ENCODE measurements at regions not wholly inside any gene's neighbourhood (a gene's known extent, or its start where the extent isn't known, plus 50 kb on each side); places are given as distances from the start of the nearest gene placed in this dataset.

DNA sequence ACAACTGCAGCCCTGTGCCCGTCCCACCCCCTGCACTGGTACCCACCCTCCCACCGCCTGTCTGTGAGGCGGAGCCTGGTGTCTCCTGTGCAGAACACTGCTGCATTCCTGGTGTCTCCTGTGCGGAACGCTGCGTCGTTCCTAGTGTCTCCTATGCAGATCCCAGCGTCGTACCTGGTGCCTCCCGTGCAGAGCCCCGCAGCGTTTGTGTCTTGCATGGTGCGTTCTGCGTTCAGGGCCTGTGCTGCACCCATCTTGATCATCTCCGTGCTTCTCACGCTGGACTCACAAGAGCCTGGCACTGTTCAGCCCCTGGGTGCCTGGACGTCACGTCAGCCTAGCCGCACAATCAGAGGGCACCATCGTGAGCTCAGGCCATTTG is 248.6 kb upstream of the SALL3 start:
- no peak for TF ChIP-seq FOXK2 (IDR thresholded peaks at IDR 0.05)
- no peak for TF ChIP-seq BHLHE40 (IDR thresholded peaks at IDR 0.05; ENCODE audit: borderline replicate concordance)
- TF ChIP-seq SUZ12 (IDR thresholded peaks at IDR 0.05) = no peak
- TF ChIP-seq, protein P1, sequence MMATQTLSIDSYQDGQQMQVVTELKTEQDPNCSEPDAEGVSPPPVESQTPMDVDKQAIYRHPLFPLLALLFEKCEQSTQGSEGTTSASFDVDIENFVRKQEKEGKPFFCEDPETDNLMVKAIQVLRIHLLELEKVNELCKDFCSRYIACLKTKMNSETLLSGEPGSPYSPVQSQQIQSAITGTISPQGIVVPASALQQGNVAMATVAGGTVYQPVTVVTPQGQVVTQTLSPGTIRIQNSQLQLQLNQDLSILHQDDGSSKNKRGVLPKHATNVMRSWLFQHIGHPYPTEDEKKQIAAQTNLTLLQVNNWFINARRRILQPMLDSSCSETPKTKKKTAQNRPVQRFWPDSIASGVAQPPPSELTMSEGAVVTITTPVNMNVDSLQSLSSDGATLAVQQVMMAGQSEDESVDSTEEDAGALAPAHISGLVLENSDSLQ (IDR thresholded peaks at IDR 0.05) = no peak
- no peak for TF ChIP-seq LEF1 (IDR thresholded peaks at IDR 0.05; ENCODE audit: borderline replicate concordance)
- no peak for TF ChIP-seq L3MBTL2 (conservative IDR thresholded peaks at IDR 0.05)
- TF ChIP-seq ARNT (IDR thresholded peaks at IDR 0.05) = no peak
- TF ChIP-seq FOXA1 (IDR thresholded peaks at IDR 0.05) = no peak
- no peak for TF ChIP-seq FOXM1 (IDR thresholded peaks at IDR 0.05; ENCODE audit: borderline replicate concordance)
- TF ChIP-seq CTBP1 (IDR thresholded peaks at IDR 0.05; ENCODE audit: borderline replicate concordance) = no peak
- no peak for TF ChIP-seq TARDBP (IDR thresholded peaks at IDR 0.05)
- TF ChIP-seq ZNF384 (IDR thresholded peaks at IDR 0.05) = no peak
- TF ChIP-seq NFRKB (IDR thresholded peaks at IDR 0.05) = no peak
- TF ChIP-seq HDGF (IDR thresholded peaks at IDR 0.05; ENCODE audit: borderline replicate concordance) = no peak
- no peak for TF ChIP-seq SP1 (IDR thresholded peaks at IDR 0.05)
- no peak for TF ChIP-seq ELF4 (IDR thresholded peaks at IDR 0.05)
- POLR2A ChIA-PET = no interaction called here
- CTCF ChIA-PET = no interaction called here
- no peak for DNase-seq (ENCODE audit: extremely low spot score)

DNA sequence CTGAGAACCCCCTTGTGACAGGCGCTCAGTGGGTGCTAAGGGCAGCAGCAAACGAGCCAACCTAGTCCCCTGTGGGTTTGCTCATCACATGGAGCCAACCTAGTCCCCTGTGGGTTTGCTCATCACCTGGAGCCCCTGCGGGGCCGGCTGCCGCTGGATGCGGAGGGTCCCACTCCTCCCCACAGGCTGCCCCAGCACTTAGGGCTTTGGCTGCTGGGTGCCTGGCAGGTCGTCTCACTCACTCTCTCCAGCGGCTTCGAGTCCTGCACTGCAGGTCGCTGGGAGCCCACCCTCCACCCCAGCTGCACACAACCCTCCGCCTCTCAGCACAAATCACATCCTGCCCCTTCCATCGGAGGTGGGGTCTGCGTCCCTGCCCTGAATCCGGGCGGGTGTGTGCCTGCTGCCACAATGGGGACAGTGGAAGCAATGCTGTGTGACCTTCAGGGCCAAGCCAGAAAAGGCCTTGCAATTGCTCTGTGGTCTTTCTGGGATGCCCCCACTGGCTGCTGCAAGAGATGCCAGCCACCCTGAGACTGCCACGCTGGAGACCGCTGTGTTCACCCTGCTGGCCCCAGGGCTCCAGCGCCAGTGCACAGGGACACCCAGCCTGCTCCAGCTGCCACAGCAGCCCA is 248.1 kb upstream of the SALL3 start:
- no peak for TF ChIP-seq FOXK2 (IDR thresholded peaks at IDR 0.05)
- TF ChIP-seq TARDBP (IDR thresholded peaks at IDR 0.05) = no peak
- no peak for TF ChIP-seq L3MBTL2 (conservative IDR thresholded peaks at IDR 0.05)
- CTCF ChIA-PET = no interaction called here
- no peak for DNase-seq (ENCODE audit: extremely low spot score)
- POLR2A ChIA-PET = no interaction called here

DNA sequence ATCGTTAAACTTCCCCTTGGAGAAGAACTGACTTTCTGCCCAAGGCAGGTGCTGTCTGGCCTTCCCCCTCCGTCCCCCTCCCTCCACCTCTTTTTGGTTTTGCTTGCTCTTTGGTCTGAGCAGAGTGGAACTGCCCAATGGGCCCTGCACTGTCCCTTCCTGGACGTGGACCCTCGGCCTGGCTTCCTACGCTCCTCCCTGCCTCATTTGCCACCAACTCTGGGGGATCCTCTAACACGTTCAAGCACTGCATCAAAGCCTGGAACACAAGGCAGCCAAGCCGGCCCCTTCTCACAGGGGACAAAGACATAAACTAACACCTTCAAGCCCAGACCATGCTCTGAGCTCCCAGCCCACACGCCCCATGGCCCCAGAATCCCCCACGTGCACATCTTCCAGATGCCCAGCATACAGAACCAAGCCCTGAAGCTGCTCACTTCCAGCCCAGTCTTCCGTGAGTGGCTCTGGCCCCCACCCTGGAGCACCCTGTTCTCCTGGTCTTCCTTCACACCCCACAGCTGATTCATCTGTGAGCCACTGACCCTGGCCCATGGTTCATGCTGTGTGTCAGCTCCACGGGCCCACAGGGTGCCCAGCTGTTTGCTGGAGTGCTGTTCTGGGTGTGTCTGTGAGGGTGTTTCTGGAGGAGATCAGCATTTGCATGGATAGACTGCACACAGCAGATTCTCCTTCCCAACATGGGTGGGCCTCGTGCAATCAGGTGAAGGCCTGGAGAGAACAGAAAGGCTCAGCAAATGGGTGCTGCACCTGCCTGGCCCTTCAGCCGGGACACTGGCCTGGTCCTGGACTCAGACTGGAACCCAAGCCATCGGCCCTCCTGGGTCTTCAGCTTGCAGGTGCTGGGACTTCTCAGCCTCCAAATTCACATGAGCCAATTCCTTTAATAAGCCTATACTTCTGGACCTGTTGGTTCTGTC is 247.1 kb upstream of the SALL3 start:
- no peak for DNase-seq (ENCODE audit: extremely low spot score)
- ChIA-PET POLR2A (no interaction called here), CTCF (no interaction called here)
- no peak for TF ChIP-seq FOXM1 (IDR thresholded peaks at IDR 0.05; ENCODE audit: borderline replicate concordance)
- TF ChIP-seq SP1 (IDR thresholded peaks at IDR 0.05) = no peak
- TF ChIP-seq SUZ12 (IDR thresholded peaks at IDR 0.05) = no peak
- no peak for TF ChIP-seq ZNF384 (IDR thresholded peaks at IDR 0.05)
- no peak for TF ChIP-seq TARDBP (IDR thresholded peaks at IDR 0.05)
- TF ChIP-seq LEF1 (IDR thresholded peaks at IDR 0.05; ENCODE audit: borderline replicate concordance) = no peak

DNA sequence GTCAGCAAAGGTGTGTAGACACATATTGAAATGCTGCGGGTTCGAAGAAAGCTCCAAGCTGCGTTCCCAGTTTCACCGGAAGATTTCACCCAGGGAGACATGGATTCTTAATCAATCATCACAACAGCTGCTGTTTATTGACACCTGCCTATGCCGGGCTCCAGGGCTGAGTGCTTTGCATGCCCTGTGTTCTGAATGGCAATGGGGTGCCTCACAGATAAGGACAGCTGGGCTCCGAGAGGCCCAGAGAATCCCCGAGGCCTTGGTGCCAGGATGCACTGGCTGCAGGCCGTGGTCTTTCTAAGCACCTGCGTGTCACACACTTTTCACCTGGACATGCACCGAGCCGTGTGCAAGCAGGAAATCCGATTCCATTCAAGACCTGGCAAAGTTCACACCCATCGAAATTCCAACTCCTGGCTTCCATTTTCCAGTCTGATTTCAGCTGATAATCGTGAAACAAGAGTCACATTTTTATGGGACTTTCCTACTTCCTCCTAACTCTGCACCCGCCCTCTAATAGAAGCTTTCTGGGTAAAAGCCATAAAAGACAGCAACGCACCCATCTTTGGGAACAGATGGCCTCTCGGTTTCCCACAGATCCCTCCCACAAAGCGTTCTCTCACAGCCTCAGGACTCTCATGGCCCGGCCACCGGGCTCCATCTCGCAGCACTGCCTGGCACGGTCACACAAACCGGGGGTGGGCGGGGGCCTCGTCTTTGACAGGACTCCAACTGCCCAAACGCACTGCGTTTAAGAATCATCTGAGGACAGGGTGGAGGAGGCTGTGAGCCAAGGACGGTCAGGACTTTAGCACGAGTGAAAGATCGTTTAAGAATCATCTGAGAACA is 245.6 kb upstream of the SALL3 start:
- no peak for DNase-seq (ENCODE audit: extremely low spot score)
- POLR2A ChIA-PET = no interaction called here
- CTCF ChIA-PET = no interaction called here
- no peak for TF ChIP-seq ELF4 (IDR thresholded peaks at IDR 0.05)
- no peak for TF ChIP-seq SUZ12 (IDR thresholded peaks at IDR 0.05)
- no peak for TF ChIP-seq SP1 (IDR thresholded peaks at IDR 0.05)
- no peak for TF ChIP-seq CTBP1 (IDR thresholded peaks at IDR 0.05; ENCODE audit: borderline replicate concordance)
- no peak for TF ChIP-seq FOXK2 (IDR thresholded peaks at IDR 0.05)
- no peak for TF ChIP-seq L3MBTL2 (conservative IDR thresholded peaks at IDR 0.05)
- no peak for TF ChIP-seq ARNT (IDR thresholded peaks at IDR 0.05)
- no peak for TF ChIP-seq TARDBP (IDR thresholded peaks at IDR 0.05)
- no peak for TF ChIP-seq FOXA1 (IDR thresholded peaks at IDR 0.05)
- TF ChIP-seq HDGF (IDR thresholded peaks at IDR 0.05; ENCODE audit: borderline replicate concordance) = no peak
- no peak for TF ChIP-seq LEF1 (IDR thresholded peaks at IDR 0.05; ENCODE audit: borderline replicate concordance)
- TF ChIP-seq ZNF384 (IDR thresholded peaks at IDR 0.05) = no peak
- TF ChIP-seq FOXM1 (IDR thresholded peaks at IDR 0.05; ENCODE audit: borderline replicate concordance) = no peak
- TF ChIP-seq, protein P1 (IDR thresholded peaks at IDR 0.05) = no peak
- no peak for TF ChIP-seq NFRKB (IDR thresholded peaks at IDR 0.05)
- no peak for TF ChIP-seq BHLHE40 (IDR thresholded peaks at IDR 0.05; ENCODE audit: borderline replicate concordance)

DNA sequence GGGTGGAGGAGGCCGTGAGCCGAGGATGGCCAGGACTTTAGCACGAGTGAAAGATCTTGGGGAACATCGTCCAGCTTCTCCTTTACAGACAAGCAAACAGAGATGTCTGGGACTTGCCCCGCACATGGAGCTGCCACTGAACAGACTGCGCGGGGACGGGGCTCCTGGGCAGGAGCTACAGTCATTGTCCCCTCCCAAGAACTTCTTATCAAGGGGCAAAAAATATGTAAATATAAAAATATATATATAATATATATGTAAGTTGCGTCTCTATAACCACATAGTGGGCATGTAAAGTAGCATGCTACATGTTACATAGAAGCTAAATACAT is 245.0 kb upstream of the SALL3 start:
- POLR2A ChIA-PET = no interaction called here
- CTCF ChIA-PET = no interaction called here
- no peak for TF ChIP-seq CTBP1 (IDR thresholded peaks at IDR 0.05; ENCODE audit: borderline replicate concordance)
- no peak for TF ChIP-seq L3MBTL2 (conservative IDR thresholded peaks at IDR 0.05)
- TF ChIP-seq ARNT (IDR thresholded peaks at IDR 0.05) = no peak
- DNase-seq (ENCODE audit: extremely low spot score) = no peak

DNA sequence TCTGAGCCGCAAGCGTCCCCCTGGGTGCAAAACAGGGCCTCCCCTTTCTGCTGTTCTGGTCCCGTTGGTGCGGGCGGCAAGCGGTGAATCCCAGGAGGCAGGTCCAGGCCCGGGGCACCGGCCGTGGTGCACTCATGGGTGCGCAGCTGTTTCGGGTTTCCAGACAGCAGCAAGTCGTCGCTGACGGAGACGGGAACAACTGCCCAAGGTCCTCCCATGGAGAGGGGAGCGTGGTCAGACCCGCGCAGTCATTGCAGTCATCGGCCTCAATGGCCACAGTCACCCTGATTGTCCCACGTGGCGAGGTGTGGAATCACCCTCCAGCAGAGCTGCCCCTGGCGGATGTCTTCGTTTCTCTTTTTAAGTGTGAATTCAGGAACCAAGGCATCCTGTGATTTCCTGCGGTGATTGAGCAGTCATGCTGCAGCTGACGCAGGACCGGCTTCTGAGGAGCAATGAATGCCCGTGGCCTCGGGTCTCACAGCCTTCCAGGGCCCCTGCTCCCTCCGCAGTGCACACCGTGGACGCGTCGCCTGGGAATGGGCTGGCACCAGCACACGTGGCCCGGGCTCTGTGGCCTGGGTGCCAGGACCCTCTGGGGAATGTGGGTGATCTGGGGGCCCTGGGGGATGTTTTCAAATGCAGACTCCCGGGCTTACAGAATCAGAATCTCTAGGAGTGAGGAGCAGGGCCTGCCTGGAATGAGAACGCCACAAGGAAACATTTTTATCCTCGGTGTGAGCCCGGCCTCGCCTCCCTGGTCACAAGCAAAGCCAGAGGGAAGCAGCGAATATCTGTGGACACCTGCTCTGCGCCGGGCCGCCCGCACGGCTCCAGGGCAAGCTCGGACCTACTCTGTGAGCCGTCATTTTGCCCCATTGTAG is 244.2 kb upstream of the SALL3 start:
- ChIA-PET CTCF (no interaction called here), POLR2A (no interaction called here)
- TF ChIP-seq ELF4 (IDR thresholded peaks at IDR 0.05) = no peak
- no peak for TF ChIP-seq CTBP1 (IDR thresholded peaks at IDR 0.05; ENCODE audit: borderline replicate concordance)
- TF ChIP-seq BHLHE40 (IDR thresholded peaks at IDR 0.05; ENCODE audit: borderline replicate concordance) = no peak
- no peak for TF ChIP-seq HDGF (IDR thresholded peaks at IDR 0.05; ENCODE audit: borderline replicate concordance)
- no peak for TF ChIP-seq FOXK2 (IDR thresholded peaks at IDR 0.05)
- no peak for TF ChIP-seq TARDBP (IDR thresholded peaks at IDR 0.05)
- no peak for TF ChIP-seq ZNF384 (IDR thresholded peaks at IDR 0.05)
- TF ChIP-seq FOXM1 (IDR thresholded peaks at IDR 0.05; ENCODE audit: borderline replicate concordance) = no peak
- TF ChIP-seq ARNT (IDR thresholded peaks at IDR 0.05) = no peak
- TF ChIP-seq SP1 (IDR thresholded peaks at IDR 0.05) = no peak
- TF ChIP-seq FOXA1 (IDR thresholded peaks at IDR 0.05) = no peak
- no peak for DNase-seq (ENCODE audit: extremely low spot score)
